CD14-positive monocyte (primary cell): ENCODE measurements at regions not wholly inside any gene's neighbourhood (a gene's known extent, or its start where the extent isn't known, plus 50 kb on each side); places are given as distances from the start of the nearest gene placed in this dataset.

Experiments used
- DNase-seq, 3 donors: peaks; one replicate each; pipeline ENCODE4 v3.0.0-alpha.2; 2011 to 2022
- H2AFZ ChIP-seq: 2 replicates; pipeline ENCODE4 v1.6.0; 2012; ENCODE audit warnings: mild to moderate bottlenecking, low read depth, low read length, inconsistent platforms; ENCODE audit not compliant: insufficient read depth, poor library complexity, severe bottlenecking
- H3K27ac ChIP-seq, 2 donors: 1 replicate in 1 of 2; 2 replicates in 1 of 2; pipeline ENCODE4 v1.5.1; 2012 to 2013; ENCODE audit warnings: low read length in 2 of 2, control low read depth in 1 of 2, inconsistent platforms in 1 of 2, low read depth in 1 of 2, mild to moderate bottlenecking in 1 of 2
- H3K27me3 ChIP-seq, 2 donors: one replicate each; pipeline versions ENCODE4 v1.6.0 to v1.6.1; 2011 to 2013; ENCODE audit warnings: low read length in 2 of 2; ENCODE audit not compliant: control insufficient read depth in 2 of 2, insufficient read depth in 2 of 2
- H3K36me3 ChIP-seq, 2 donors: replicated peaks in 1 of 2; 1 replicate in 1 of 2; 2 replicates in 1 of 2; pipeline versions ENCODE4 v1.5.1 to v1.6.1; 2012 to 2013; ENCODE audit warnings: low read length in 2 of 2, control low read depth in 1 of 2, inconsistent platforms in 1 of 2, mild to moderate bottlenecking in 1 of 2; ENCODE audit not compliant: insufficient read depth in 2 of 2, control insufficient read depth in 1 of 2
- H3K4me1 ChIP-seq, 2 donors: 1 replicate in 1 of 2; 2 replicates in 1 of 2; pipeline versions ENCODE4 v1.5.1 to v1.6.1; 2012 to 2013; ENCODE audit warnings: low read length in 2 of 2, control low read depth in 1 of 2, inconsistent platforms in 1 of 2, mild to moderate bottlenecking in 1 of 2, moderate library complexity in 1 of 2; ENCODE audit not compliant: insufficient read depth in 2 of 2, control insufficient read depth in 1 of 2
- H3K4me2 ChIP-seq: replicated peaks from 2 replicates; pipeline ENCODE3; 2012; ENCODE audit warnings: low read length, moderate library complexity, mild to moderate bottlenecking; ENCODE audit not compliant: poor library complexity, severe bottlenecking; ENCODE audit errors: extremely low read depth
- H3K4me3 ChIP-seq, 3 experiments: fragments of 200-600 bp in 1 of 3; sonication (generic) in 1 of 3; replicated peaks in 1 of 3; 1 replicate in 2 of 3; 2 replicates in 1 of 3; pipeline ENCODE4 v1.5.1; 2011 to 2013; ENCODE audit warnings: low read length in 3 of 3, mild to moderate bottlenecking in 3 of 3, control low read depth in 2 of 3, low read depth in 2 of 3, inconsistent platforms in 1 of 3, moderate library complexity in 1 of 3
- H3K79me2 ChIP-seq: 2 replicates; pipeline ENCODE4 v1.6.0; 2012; ENCODE audit warnings: mild to moderate bottlenecking, control low read depth, inconsistent platforms, low read length, moderate library complexity; ENCODE audit not compliant: insufficient read depth
- H3K9ac ChIP-seq: 2 replicates; pipeline ENCODE4 v1.6.0; 2017; ENCODE audit warnings: low read length, mild to moderate bottlenecking; ENCODE audit not compliant: insufficient read depth, poor library complexity, severe bottlenecking
- H3K9me3 ChIP-seq, 2 donors: replicated peaks in 1 of 2; 1 replicate in 1 of 2; 2 replicates in 1 of 2; pipeline versions ENCODE4 v1.5.1 to v1.6.1; 2012 to 2013; ENCODE audit warnings: low read length in 2 of 2, control low read depth in 1 of 2; ENCODE audit not compliant: control insufficient read depth in 1 of 2, insufficient read depth in 1 of 2
- H4K20me1 ChIP-seq: 2 replicates; pipeline ENCODE4 v1.6.0; 2012; ENCODE audit warnings: mild to moderate bottlenecking, low read length, control low read depth, moderate library complexity; ENCODE audit not compliant: insufficient read depth
- H3K27ac Mint-ChIP-seq, 7 donors: one replicate each; pipeline ENCODE4 v1.8.0; 2020; ENCODE audit warnings: mild to moderate bottlenecking in 7 of 7, mixed read lengths in 7 of 7, moderate library complexity in 6 of 7, inconsistent platforms in 2 of 7
- H3K27me3 Mint-ChIP-seq, 3 donors: one replicate each; pipeline ENCODE4 v1.8.0; 2021 to 2022; ENCODE audit warnings: low read depth in 3 of 3, mild to moderate bottlenecking in 3 of 3, mixed read lengths in 3 of 3, moderate library complexity in 3 of 3, inconsistent platforms in 1 of 3
- H3K36me3 Mint-ChIP-seq, 2 donors: one replicate each; pipeline ENCODE4 v1.8.0; 2020; ENCODE audit warnings: mixed read lengths in 2 of 2, inconsistent platforms in 1 of 2, mild to moderate bottlenecking in 1 of 2
- H3K4me1 Mint-ChIP-seq: one replicate; pipeline ENCODE4 v1.8.0; 2020; ENCODE audit warnings: mild to moderate bottlenecking, mixed read lengths
- H3K4me3 Mint-ChIP-seq, 2 donors: one replicate each; pipeline ENCODE4 v1.8.0; 2020; ENCODE audit warnings: mild to moderate bottlenecking in 2 of 2, mixed read lengths in 2 of 2, moderate library complexity in 1 of 2
- H3K9me3 Mint-ChIP-seq, 7 donors: one replicate each; pipeline ENCODE4 v1.8.0; 2020 to 2022; ENCODE audit warnings: mixed read lengths in 7 of 7, mild to moderate bottlenecking in 6 of 7, moderate library complexity in 6 of 7, inconsistent platforms in 2 of 7
- CTCF ChIP-seq: fragments of 200-600 bp; IDR thresholded peaks from one replicate; pipeline ENCODE4 v1.8.0; 2022; ENCODE audit warnings: antibody characterized with exemption, mild to moderate bottlenecking
- WGBS: methylation state at CpG from one replicate; pipeline ENCODE4 v1.1.5; 2013; ENCODE audit warnings: missing lambda C conversion rate; ENCODE audit not compliant: insufficient coverage; 5-methylcytosine and 5-hydroxymethylcytosine counted together
- intact Hi-C, 2 donors: fragments of 100-400 bp; cut with micrococcal nuclease; formaldehyde crosslinking; loops; one replicate each; pipeline versions ENCODE4 v1.15.0 to v1.15.1; 2023

DNA sequence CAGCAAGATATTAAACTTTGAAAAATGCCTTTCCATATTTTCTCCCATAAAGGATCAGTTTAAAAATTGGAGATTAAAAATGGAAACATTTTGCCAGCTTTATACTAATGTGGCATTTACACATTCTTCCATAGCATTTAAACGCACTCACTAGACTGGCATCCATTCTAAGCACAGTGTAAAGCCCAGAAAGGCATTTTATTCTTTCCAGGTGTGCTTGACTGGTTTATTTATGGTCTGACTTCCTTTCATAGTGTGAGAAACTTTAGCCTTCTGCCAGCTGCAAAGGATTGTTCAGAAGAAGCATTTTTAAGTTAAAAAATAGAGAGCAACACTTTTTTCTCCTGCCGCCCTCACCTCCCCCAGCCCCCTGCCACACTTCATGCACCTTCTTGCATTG lies 271.7 kb upstream of the PSMD7 start:
- Histone ChIP-seq H3K9ac (no peak overlapping the region), H3K36me3 (no peaks in the 10 kb centered on the region), H3K4me1 (no peaks in the 10 kb centered on the region), H3K27ac (no peak overlapping the region), H3K79me2 (no peaks in the 10 kb centered on the region), H3K4me2 (no peak overlapping the region), H4K20me1 (no peaks in the 10 kb centered on the region), H3K9me3 (no peaks in the 10 kb centered on the region), H3K4me3 (no peak overlapping the region), H2AFZ (no peak overlapping the region), H3K27me3 (no peaks in the 10 kb centered on the region)
- WGBS = no CpG with 5 or more reads among the region's 2 CpGs
- intact Hi-C loops = no loop called here
- H3K4me1 Mint-ChIP-seq = peaks cover 2% of the 10 kb centered on the region
- H3K9me3 Mint-ChIP-seq = peaks cover 0 to 2% (median 0%) of the 10 kb centered on the region in 7 donors
- no peak for TF ChIP-seq CTCF
- DNase-seq = no peak
- peaks cover 2 to 7% (median 4%) of the 10 kb centered on the region in 3 donors for H3K27me3 Mint-ChIP-seq
- H3K4me3 Mint-ChIP-seq = no peak overlapping the region
- H3K36me3 Mint-ChIP-seq = no peaks in the 10 kb centered on the region
- H3K27ac Mint-ChIP-seq = no peak overlapping the region

DNA sequence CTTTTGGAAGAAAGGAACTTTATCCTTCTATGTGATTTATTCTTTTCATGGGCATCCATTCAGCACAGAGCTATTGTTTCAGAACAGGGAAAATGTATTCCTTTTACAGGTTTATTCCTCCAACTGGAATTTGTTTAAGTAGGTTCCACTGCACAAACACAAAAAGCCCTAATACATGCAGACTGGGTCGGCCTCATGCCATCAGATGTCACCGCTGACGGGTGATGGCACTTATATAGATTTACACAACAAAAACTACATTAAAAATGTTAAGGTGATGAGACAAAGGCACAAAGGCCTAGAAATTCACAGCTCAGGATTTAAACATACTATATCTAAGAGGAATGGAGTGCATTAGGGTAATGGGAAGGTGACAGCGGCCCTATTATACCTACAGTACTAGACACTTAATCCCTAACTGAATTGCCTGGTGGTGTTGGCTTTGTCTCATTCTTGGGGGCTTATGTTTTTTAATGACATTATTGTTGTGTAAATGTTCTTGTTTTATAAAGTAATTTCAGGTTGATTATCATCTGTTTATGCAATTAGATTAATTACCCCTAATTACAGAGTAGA lies 276.4 kb upstream of the PSMD7 start:
- Histone ChIP-seq H3K4me3 (no peak overlapping the region), H2AFZ (no peak overlapping the region), H3K9ac (no peak overlapping the region), H3K27ac (no peak overlapping the region), H3K4me1 (no peaks in the 10 kb centered on the region), H4K20me1 (no peaks in the 10 kb centered on the region), H3K27me3 (no peaks in the 10 kb centered on the region), H3K9me3 (no peaks in the 10 kb centered on the region), H3K79me2 (no peaks in the 10 kb centered on the region), H3K36me3 (no peaks in the 10 kb centered on the region), H3K4me2 (no peak overlapping the region)
- DNase-seq = no peak
- WGBS = no CpG with 5 or more reads among the region's 4 CpGs
- Mint-ChIP-seq H3K9me3 (peaks cover 0 to under 1% (median 0%) of the 10 kb centered on the region in 7 donors), H3K27me3 (peaks cover under 1 to 4% (median 2%) of the 10 kb centered on the region in 3 donors), H3K36me3 (no peaks in the 10 kb centered on the region), H3K4me3 (no peak overlapping the region), H3K4me1 (no peaks in the 10 kb centered on the region), H3K27ac (no peak overlapping the region)
- TF ChIP-seq CTCF = no peak
- intact Hi-C loops = no loop called here
